ENCODE measurements at regions not wholly inside any gene's neighbourhood (a gene's known extent, or its start where the extent isn't known, plus 50 kb on each side); places are given as distances from the start of the nearest gene placed in this dataset.
"Not testable (repeated sequence)": the region's sequence is repeated elsewhere in the genome, so short reads cannot be mapped to it uniquely, and the experiment has no call there.

DNA sequence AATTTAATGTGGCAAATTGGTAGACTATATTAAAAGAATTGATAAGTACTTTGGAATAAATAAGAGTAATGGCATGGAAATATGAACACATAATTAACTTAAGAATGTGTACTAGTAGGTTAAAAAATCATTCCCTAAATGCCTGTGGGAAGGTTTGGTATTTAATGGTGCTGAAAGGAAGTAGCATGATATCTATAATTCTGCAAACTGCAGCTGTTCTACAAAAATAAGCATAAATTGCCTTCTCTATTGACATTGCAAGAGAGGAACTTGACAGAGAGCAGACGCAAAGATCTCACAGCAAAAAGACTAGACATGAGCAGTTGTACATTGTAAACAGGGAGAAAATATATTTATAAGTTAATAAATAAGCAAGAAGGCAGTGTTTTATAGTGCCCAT, 752.5 kb upstream of the PCDH10 start:
- no peaks in the 10 kb centered on the region for H3K36me3 ChIP-seq (ENCODE audit: control insufficient read depth, insufficient read depth, low read length)
- TF ChIP-seq, protein P1, sequence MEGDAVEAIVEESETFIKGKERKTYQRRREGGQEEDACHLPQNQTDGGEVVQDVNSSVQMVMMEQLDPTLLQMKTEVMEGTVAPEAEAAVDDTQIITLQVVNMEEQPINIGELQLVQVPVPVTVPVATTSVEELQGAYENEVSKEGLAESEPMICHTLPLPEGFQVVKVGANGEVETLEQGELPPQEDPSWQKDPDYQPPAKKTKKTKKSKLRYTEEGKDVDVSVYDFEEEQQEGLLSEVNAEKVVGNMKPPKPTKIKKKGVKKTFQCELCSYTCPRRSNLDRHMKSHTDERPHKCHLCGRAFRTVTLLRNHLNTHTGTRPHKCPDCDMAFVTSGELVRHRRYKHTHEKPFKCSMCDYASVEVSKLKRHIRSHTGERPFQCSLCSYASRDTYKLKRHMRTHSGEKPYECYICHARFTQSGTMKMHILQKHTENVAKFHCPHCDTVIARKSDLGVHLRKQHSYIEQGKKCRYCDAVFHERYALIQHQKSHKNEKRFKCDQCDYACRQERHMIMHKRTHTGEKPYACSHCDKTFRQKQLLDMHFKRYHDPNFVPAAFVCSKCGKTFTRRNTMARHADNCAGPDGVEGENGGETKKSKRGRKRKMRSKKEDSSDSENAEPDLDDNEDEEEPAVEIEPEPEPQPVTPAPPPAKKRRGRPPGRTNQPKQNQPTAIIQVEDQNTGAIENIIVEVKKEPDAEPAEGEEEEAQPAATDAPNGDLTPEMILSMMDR (IDR thresholded peaks at IDR 0.05; ENCODE audit: insufficient read depth, low read depth, low read length): no peak
- no peak for DNase-seq (ENCODE audit: low read depth)
- POLR2A ChIA-PET: no interaction called here
- H3K27me3 ChIP-seq (ENCODE audit: control insufficient read depth, insufficient read depth, low read length): no peaks in the 10 kb centered on the region
- H3K4me3 ChIP-seq (ENCODE audit: low read depth, low read length): no peak overlapping the region
- CTCF ChIA-PET: no interaction called here

DNA sequence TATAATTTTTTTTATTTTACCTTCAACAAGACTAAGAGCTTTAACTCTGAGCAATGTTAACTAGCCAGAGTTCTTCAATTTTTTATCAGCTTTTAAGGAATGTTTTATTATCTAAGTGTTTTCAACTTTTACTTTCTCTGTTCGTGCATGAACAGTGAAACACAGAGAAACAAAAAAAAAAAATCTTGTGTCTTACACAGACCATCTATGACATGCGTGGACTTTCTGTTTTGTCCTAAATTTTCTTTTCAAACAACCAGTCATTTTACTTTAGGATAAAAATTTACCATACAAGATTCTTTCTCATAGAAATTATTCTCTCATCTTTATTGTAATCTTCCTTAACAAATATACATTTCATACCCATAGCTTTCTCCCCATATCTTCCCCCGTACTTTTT, 731.9 kb upstream of the PCDH10 start:
- Histone ChIP-seq H3K4me3 (ENCODE audit: low read depth, low read length) (no peak overlapping the region), H3K36me3 (ENCODE audit: control insufficient read depth, insufficient read depth, low read length) (no peaks in the 10 kb centered on the region), H3K27me3 (ENCODE audit: control insufficient read depth, insufficient read depth, low read length) (no peaks in the 10 kb centered on the region)
- TF ChIP-seq, protein P1 (IDR thresholded peaks at IDR 0.05; ENCODE audit: insufficient read depth, low read depth, low read length): no peak
- DNase-seq (ENCODE audit: low read depth): no peak
- ChIA-PET CTCF (no interaction called here), POLR2A (no interaction called here)

DNA sequence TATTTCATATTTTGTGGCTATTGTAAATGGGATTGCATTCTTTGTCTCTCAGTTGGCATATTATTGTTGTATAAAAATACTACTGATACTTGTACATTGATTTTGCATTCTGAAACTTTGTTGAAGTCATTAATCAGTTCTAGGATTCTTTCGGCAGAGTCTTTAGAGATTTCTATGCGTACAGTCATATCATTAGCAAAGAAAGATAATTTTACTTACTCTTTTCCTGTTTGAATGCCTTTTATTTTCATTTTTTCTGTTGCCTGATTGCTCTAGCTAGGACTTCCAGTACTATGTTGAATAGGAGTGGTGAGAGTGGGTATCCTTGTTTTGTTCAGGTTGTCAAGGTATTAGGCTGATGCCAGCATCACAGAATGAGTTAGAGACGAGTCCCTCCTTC, 722.0 kb upstream of the PCDH10 start:
- POLR2A ChIA-PET: no interaction called here
- CTCF ChIA-PET: no interaction called here
- no peak for DNase-seq (ENCODE audit: low read depth)

DNA sequence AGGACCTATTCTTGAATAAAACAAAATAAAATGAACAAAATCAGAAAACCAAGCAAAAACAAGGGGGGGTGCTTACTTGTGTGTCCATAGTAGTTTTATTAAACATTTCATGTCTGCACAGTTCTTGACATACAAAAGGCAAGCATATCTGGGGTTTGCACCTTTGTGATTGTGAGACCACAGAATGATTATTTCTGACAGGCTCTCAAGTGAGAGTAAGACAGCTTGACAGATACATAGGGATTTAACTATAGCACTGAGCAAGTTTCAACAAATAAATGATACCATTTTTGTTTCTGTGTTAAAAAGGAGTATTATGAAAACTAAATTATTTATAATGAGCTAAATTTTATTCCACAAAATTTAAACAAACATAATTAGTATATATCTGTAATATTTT, 712.0 kb upstream of the PCDH10 start:
- DNase-seq (ENCODE audit: low read depth): no peak

More for the DNA sequence above, 722.0 kb upstream of the PCDH10 start:
- Histone ChIP-seq H3K4me3 (ENCODE audit: low read depth, low read length) (no peak overlapping the region), H3K27me3 (ENCODE audit: control insufficient read depth, insufficient read depth, low read length) (no peaks in the 10 kb centered on the region), H3K36me3 (ENCODE audit: control insufficient read depth, insufficient read depth, low read length) (no peaks in the 10 kb centered on the region)
- TF ChIP-seq, protein P1 (IDR thresholded peaks at IDR 0.05; ENCODE audit: insufficient read depth, low read depth, low read length): no peak

DNA sequence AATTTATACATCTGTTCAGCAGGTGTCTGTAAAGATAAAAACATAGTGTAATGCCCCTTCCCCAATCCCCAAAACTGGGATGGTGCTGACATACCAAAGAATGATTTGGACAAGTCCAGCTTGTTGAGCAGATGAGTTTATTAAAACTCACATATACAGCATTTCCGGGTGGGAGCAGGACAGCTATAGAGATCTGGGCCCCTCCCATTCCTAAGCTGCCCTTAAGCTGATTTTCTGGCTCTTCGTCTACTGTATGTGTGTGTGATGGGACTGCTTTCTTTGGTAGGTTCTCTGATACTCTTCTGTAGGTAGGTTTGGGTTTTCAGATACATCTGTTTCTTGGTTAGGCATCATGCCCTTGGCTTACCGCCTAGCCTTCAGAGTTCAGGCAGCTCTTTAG, 703.7 kb upstream of the PCDH10 start:
- Histone ChIP-seq H3K4me3 (ENCODE audit: low read depth, low read length) (no peak overlapping the region), H3K36me3 (ENCODE audit: control insufficient read depth, insufficient read depth, low read length) (no peaks in the 10 kb centered on the region), H3K27me3 (ENCODE audit: control insufficient read depth, insufficient read depth, low read length) (no peaks in the 10 kb centered on the region)
- TF ChIP-seq, protein P1 (IDR thresholded peaks at IDR 0.05; ENCODE audit: insufficient read depth, low read depth, low read length): no peak
- ChIA-PET CTCF (no interaction called here), POLR2A (no interaction called here)
- DNase-seq (ENCODE audit: low read depth): no peak

More for the DNA sequence above, 712.0 kb upstream of the PCDH10 start:
- Histone ChIP-seq H3K27me3 (ENCODE audit: control insufficient read depth, insufficient read depth, low read length) (no peaks in the 10 kb centered on the region), H3K36me3 (ENCODE audit: control insufficient read depth, insufficient read depth, low read length) (no peaks in the 10 kb centered on the region), H3K4me3 (ENCODE audit: low read depth, low read length) (no peak overlapping the region)
- ChIA-PET POLR2A (no interaction called here), CTCF (no interaction called here)
- TF ChIP-seq, protein P1 (IDR thresholded peaks at IDR 0.05; ENCODE audit: insufficient read depth, low read depth, low read length): no peak

DNA sequence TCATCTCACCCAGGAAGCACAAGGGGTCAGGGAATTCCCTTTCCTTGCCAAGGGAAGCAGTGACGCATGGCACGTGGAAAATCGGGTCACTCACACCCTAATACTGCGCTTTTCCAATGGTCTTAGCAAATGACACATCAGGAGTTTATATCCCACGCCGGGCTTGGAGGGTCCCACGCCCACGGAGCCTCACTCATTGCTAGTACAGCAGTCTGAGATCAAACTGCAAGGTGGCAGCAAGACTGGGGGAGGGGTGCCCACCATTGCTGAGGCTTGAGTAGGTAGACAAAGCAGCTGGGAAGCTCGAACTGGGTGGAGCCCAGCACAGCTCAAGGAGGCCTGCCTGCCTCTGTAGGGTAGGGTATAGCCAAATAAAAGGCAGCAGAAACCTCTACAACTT, 691.1 kb upstream of the PCDH10 start:
- H3K27me3 ChIP-seq (ENCODE audit: control insufficient read depth, insufficient read depth, low read length); DNase-seq (ENCODE audit: low read depth); H3K4me3 ChIP-seq (ENCODE audit: low read depth, low read length); CTCF ChIA-PET; H3K36me3 ChIP-seq (ENCODE audit: control insufficient read depth, insufficient read depth, low read length); POLR2A ChIA-PET: not testable (repeated sequence)
